IMR-90 (cell line): ENCODE measurements at regions not wholly inside any gene's neighbourhood (a gene's known extent, or its start where the extent isn't known, plus 50 kb on each side); places are given as distances from the start of the nearest gene placed in this dataset.

Experiments
- ATAC-seq: fragments of 200-7000 bp; cut with Tn5 transposase; 2 replicates; pipeline ENCODE4 v1.9.1; 2020; ENCODE audit warnings: low read depth, mild to moderate bottlenecking, moderate library complexity
- BruUV-seq: library from RNA; stranded (reverse); fragments of 400-500 nt; replicated peaks from 2 replicates; lab custom pipeline; 2021; lab: Mats Ljungman, UMichigan
- CTCF ChIA-PET: fragments of 300-600 bp; formaldehyde crosslinking; extraction: SDS; loops from one replicate; lab custom pipeline; 2021; ENCODE audit warnings: antibody characterized with exemption; lab: Yijun Ruan, JAX
- POLR2A ChIA-PET: fragments of 300-600 bp; sonication (Branson Sonifier 250); formaldehyde crosslinking; loops from one replicate; lab custom pipeline; 2022; ENCODE audit warnings: antibody characterized with exemption; ENCODE audit not compliant: unreplicated experiment; lab: Charles Lee
- DNase-seq: peaks from one replicate; pipeline ENCODE4 v3.0.0; 2013
- H2AFZ ChIP-seq: replicated peaks from 2 replicates; pipeline ENCODE3; 2013; ENCODE audit warnings: low read length, mild to moderate bottlenecking; ENCODE audit not compliant: poor library complexity
- H2AK5ac ChIP-seq: 2 replicates; pipeline ENCODE4 v1.6.1; 2013; ENCODE audit warnings: low read depth, low read length, inconsistent platforms
- H2AK9ac ChIP-seq: replicated peaks from 2 replicates; pipeline ENCODE3; 2013; ENCODE audit warnings: mild to moderate bottlenecking, low read depth, low read length, moderate library complexity; ENCODE audit not compliant: poor library complexity
- H2BK120ac ChIP-seq: 2 replicates; pipeline ENCODE4 v1.6.1; 2013; ENCODE audit warnings: low read depth, low read length, inconsistent platforms
- H2BK15ac ChIP-seq: 3 replicates; pipeline ENCODE4 v1.6.1; 2013; ENCODE audit warnings: low read depth, low read length, inconsistent platforms
- H2BK20ac ChIP-seq: 2 replicates; pipeline ENCODE4 v1.6.1; 2013; ENCODE audit warnings: low read depth, mild to moderate bottlenecking, inconsistent platforms, low read length, moderate library complexity
- H2BK5ac ChIP-seq: 2 replicates; pipeline ENCODE4 v1.6.1; 2013; ENCODE audit warnings: mild to moderate bottlenecking, low read depth, low read length, inconsistent platforms; ENCODE audit not compliant: poor library complexity, severe bottlenecking
- H3K14ac ChIP-seq: replicated peaks from 2 replicates; pipeline ENCODE4 v1.6.1; 2013; ENCODE audit warnings: low read depth, low read length, inconsistent platforms
- H3K18ac ChIP-seq: 2 replicates; pipeline ENCODE4 v1.6.1; 2013; ENCODE audit warnings: low read depth, low read length, control low read depth
- H3K23ac ChIP-seq: 2 replicates; pipeline ENCODE4 v1.6.1; 2013; ENCODE audit warnings: low read depth, low read length, inconsistent platforms
- H3K27ac ChIP-seq: 2 replicates; pipeline ENCODE4 v1.5.1; 2013; ENCODE audit warnings: mild to moderate bottlenecking, control low read depth, low read length; ENCODE audit not compliant: insufficient read depth
- H3K27me3 ChIP-seq: 2 replicates; pipeline ENCODE4 v1.6.1; 2013; ENCODE audit warnings: low read length; ENCODE audit not compliant: control insufficient read depth, insufficient read depth
- H3K36me3 ChIP-seq: 2 replicates; pipeline ENCODE4 v1.6.1; 2013; ENCODE audit warnings: low read length, mixed read lengths; ENCODE audit not compliant: control insufficient read depth, insufficient read depth
- H3K4ac ChIP-seq: 2 replicates; pipeline ENCODE4 v1.6.1; 2013; ENCODE audit warnings: low read depth, low read length, inconsistent platforms
- H3K4me1 ChIP-seq: 2 replicates; pipeline ENCODE4 v1.6.1; 2013; ENCODE audit warnings: low read length, mixed read lengths; ENCODE audit not compliant: control insufficient read depth, insufficient read depth
- H3K4me2 ChIP-seq: 2 replicates; pipeline ENCODE4 v1.6.1; 2013; ENCODE audit warnings: low read depth, mild to moderate bottlenecking, control low read depth, low read length, moderate library complexity
- H3K4me3 ChIP-seq: 2 replicates; pipeline ENCODE4 v1.5.1; 2013; ENCODE audit warnings: low read depth, mild to moderate bottlenecking, control low read depth, low read length, moderate library complexity; ENCODE audit not compliant: insufficient read depth
- H3K56ac ChIP-seq: 2 replicates; pipeline ENCODE4 v1.6.1; 2013; ENCODE audit warnings: low read length, inconsistent platforms; ENCODE audit not compliant: insufficient read depth; ENCODE audit errors: extremely low read depth
- H3K79me1 ChIP-seq, 2 experiments: 2 replicates each; pipeline ENCODE4 v1.6.1; 2013; ENCODE audit warnings: low read length in 2 of 2, inconsistent platforms in 1 of 2, low read depth in 1 of 2
- H3K9ac ChIP-seq: 2 replicates; pipeline ENCODE4 v1.6.1; 2013; ENCODE audit warnings: low read depth, low read length, control low read depth
- H3K9me1 ChIP-seq: 2 replicates; pipeline ENCODE4 v1.6.1; 2013; ENCODE audit warnings: low read length, inconsistent platforms; ENCODE audit not compliant: insufficient read depth
- H3K9me3 ChIP-seq: 2 replicates; pipeline ENCODE4 v1.6.1; 2013; ENCODE audit warnings: low read length; ENCODE audit not compliant: control insufficient read depth, insufficient read depth
- H4K20me1 ChIP-seq: 2 replicates; pipeline ENCODE4 v1.6.1; 2013; ENCODE audit warnings: low read length, inconsistent platforms; ENCODE audit not compliant: insufficient read depth
- H4K5ac ChIP-seq: 2 replicates; pipeline ENCODE4 v1.6.1; 2013; ENCODE audit warnings: mild to moderate bottlenecking, low read depth, low read length, control low read depth
- H4K8ac ChIP-seq, 2 experiments: 2 replicates each; pipeline ENCODE4 v1.6.1; 2013; ENCODE audit warnings: low read depth in 2 of 2, low read length in 2 of 2, control low read depth in 1 of 2, inconsistent platforms in 1 of 2
- H4K91ac ChIP-seq: 2 replicates; pipeline ENCODE4 v1.6.1; 2013; ENCODE audit warnings: low read depth, low read length, inconsistent platforms; ENCODE audit not compliant: insufficient read depth
- BHLHE40 ChIP-seq: fragments of 150-350 bp; IDR thresholded peaks from 2 replicates; pipeline ENCODE4 v1.6.1; 2016; ENCODE audit warnings: mild to moderate bottlenecking, low read depth, low read length
- ELK1 ChIP-seq: fragments of 150-350 bp; IDR thresholded peaks from 2 replicates; pipeline ENCODE4 v1.6.1; 2016; ENCODE audit warnings: low read depth, mild to moderate bottlenecking, low read length, moderate library complexity, borderline replicate concordance
- MAZ ChIP-seq: IDR thresholded peaks from 2 replicates; pipeline ENCODE4 v1.6.1; 2012; ENCODE audit warnings: low read depth, mild to moderate bottlenecking, low read length, improper control_type of control experiment, moderate library complexity, borderline replicate concordance
- SMC3 ChIP-seq: fragments of 150-350 bp; IDR thresholded peaks from 2 replicates; pipeline ENCODE4 v1.6.1; 2016; ENCODE audit warnings: low read depth, mild to moderate bottlenecking, antibody characterized with exemption, low read length, moderate library complexity
- WGBS, 2 experiments: methylation state at CpG; one replicate each; pipeline versions ENCODE4 v1.1.5 to v1.1.7; 2013; ENCODE audit warnings: missing lambda C conversion rate in 2 of 2; ENCODE audit not compliant: insufficient read length in 1 of 2; ENCODE audit errors: extremely low coverage in 2 of 2; 5-methylcytosine and 5-hydroxymethylcytosine counted together
- dilution Hi-C: fragments of 300-500 bp; cut with HindIII; formaldehyde crosslinking; loops from one replicate; pipeline ENCODE4 v1.14.3; 2018; ENCODE audit warnings: low sequenced_read_pairs; ENCODE audit not compliant: unreplicated experiment
- in situ Hi-C: fragments of 300-500 bp; cut with MboI; formaldehyde crosslinking; loops from 3 replicates; pipeline ENCODE4 v1.14.3; 2019; ENCODE audit warnings: low sequenced_read_pairs, inconsistent platforms, mixed read lengths
- intact Hi-C: fragments of 100-400 bp; cut with micrococcal nuclease; formaldehyde crosslinking; loops from 2 replicates; pipeline ENCODE4 v1.10.0; 2022

GRCh38 chr10:47239211-47239610, 60.8 kb upstream of the GDF10 start:
- intact Hi-C loops: no loop called here
- Histone ChIP-seq H4K5ac (no peak overlapping the region), H2BK20ac (no peak overlapping the region), H3K4me2 (no peak overlapping the region), H3K23ac (no peak overlapping the region), H4K91ac (no peak overlapping the region), H3K27ac (no peak overlapping the region), H2AFZ (no peak overlapping the region), H2BK120ac (no peak overlapping the region), H3K36me3 (no peaks in the 10 kb centered on the region), H3K4me1 (no peaks in the 10 kb centered on the region), H3K9me3 (no peaks in the 10 kb centered on the region), H3K4ac (no peak overlapping the region), H2AK9ac (no peak overlapping the region), H3K18ac (no peak overlapping the region), H3K9me1 (no peaks in the 10 kb centered on the region), H4K8ac (no peak overlapping the region), H4K20me1 (no peaks in the 10 kb centered on the region), H3K4me3 (no peak overlapping the region), H3K14ac (no peak overlapping the region), H2BK15ac (no peak overlapping the region), H2AK5ac (no peak overlapping the region), H2BK5ac (no peak overlapping the region), H3K56ac (no peak overlapping the region), H3K27me3 (peaks cover 22% of the 10 kb centered on the region), H3K79me1 (no peaks in the 10 kb centered on the region), H3K9ac (no peak overlapping the region)
- no peak for TF ChIP-seq BHLHE40
- no peak for TF ChIP-seq MAZ
- TF ChIP-seq ELK1: no peak
- TF ChIP-seq SMC3: no peak
- ATAC-seq (no peak), DNase-seq (no peak)
- in situ Hi-C loops: no loop called here
- ChIA-PET CTCF (no interaction called here), POLR2A (no interaction called here)
- 60% methylated on average over 1 of the region's 3 CpGs; no CpG with 5 or more reads in 1 of the 2 experiments for WGBS, 2 experiments
- dilution Hi-C loops: no loop called here
- no TSS peak for BruUV-seq
